IPS-20b (cell line): ENCODE measurements at regions not wholly inside any gene's neighbourhood (a gene's known extent, or its start where the extent isn't known, plus 50 kb on each side); places are given as distances from the start of the nearest gene placed in this dataset.

Experiments
- H3K27ac ChIP-seq: one replicate; pipeline ENCODE4 v1.5.1; 2013; ENCODE audit warnings: low read length
- H3K27me3 ChIP-seq: 2 replicates; pipeline ENCODE4 v1.6.1; 2013; ENCODE audit warnings: mild to moderate bottlenecking, low read length, inconsistent platforms; ENCODE audit not compliant: insufficient read depth
- H3K36me3 ChIP-seq: 2 replicates; pipeline ENCODE4 v1.6.1; 2013; ENCODE audit warnings: low read depth, mild to moderate bottlenecking, inconsistent platforms, low read length, moderate library complexity; ENCODE audit not compliant: insufficient read depth
- H3K4me1 ChIP-seq: 2 replicates; pipeline ENCODE4 v1.6.1; 2013; ENCODE audit warnings: mild to moderate bottlenecking, control low read depth, inconsistent platforms, low read length, moderate library complexity; ENCODE audit not compliant: insufficient read depth
- H3K4me3 ChIP-seq: 2 replicates; pipeline ENCODE4 v1.5.1; 2013; ENCODE audit warnings: mild to moderate bottlenecking, low read length, inconsistent platforms
- H3K9ac ChIP-seq: 2 replicates; pipeline ENCODE4 v1.6.1; 2013; ENCODE audit warnings: low read depth, mild to moderate bottlenecking, inconsistent platforms, low read length, moderate library complexity
- H3K9me3 ChIP-seq: 2 replicates; pipeline ENCODE4 v1.6.1; 2013; ENCODE audit warnings: mild to moderate bottlenecking, low read depth, low read length, inconsistent platforms; ENCODE audit not compliant: insufficient read depth

DNA sequence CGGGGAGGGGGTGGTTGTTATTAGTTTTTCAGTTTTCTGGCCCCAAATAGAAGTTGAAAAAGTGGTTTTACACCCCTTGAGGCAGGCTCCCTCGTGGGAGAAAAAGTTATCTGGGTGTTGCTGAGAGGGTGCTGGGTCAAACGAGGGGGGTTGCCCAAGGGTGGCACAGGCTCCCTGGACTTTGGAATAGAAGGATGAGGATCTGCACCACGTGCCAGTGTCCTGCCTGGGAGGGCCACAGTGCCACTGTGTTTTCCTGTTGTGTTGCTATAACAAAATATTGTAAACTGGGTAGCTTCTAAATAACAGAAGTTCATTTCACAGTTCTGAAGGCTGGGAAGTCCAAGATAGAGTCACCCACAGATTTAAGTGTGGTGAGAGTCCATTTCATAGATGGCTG, 181.9 kb downstream of the CXCL12 start:
- Histone ChIP-seq H3K4me1 (peaks cover 9% of the 10 kb centered on the region; the same call in 1 of the 2 replicates), H3K4me3 (no peak overlapping the region), H3K27me3 (no peaks in the 10 kb centered on the region), H3K36me3 (no peaks in the 10 kb centered on the region), H3K9ac (no peak overlapping the region), H3K27ac (no peak overlapping the region), H3K9me3 (no peaks in the 10 kb centered on the region)

DNA sequence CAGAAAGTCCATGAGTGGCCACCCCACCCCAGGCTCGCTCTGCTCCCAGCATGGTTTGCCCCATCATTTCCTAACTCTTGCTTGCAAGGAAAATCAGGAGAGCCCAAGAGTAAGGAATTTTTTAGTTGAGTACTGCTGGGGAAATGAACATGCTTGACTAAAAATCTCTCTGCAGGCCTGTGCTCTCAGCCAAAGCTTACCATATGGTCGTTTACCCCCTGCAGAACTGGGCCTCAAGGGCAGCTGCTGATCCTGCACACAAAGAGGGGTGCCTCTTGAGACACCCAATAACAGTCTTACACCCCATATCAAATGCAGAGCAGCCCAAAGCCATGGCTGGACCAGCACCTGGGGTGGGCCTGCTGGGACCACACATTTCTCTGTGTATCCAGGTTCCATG, 183.2 kb downstream of the CXCL12 start:
- no peak overlapping the region for H3K9ac ChIP-seq
- no peaks in the 10 kb centered on the region for H3K36me3 ChIP-seq
- H3K27ac ChIP-seq, result no peak overlapping the region
- H3K9me3 ChIP-seq, result no peaks in the 10 kb centered on the region
- H3K4me1 ChIP-seq, result peaks cover 9% of the 10 kb centered on the region; the same call in 1 of the 2 replicates
- no peak overlapping the region for H3K4me3 ChIP-seq
- H3K27me3 ChIP-seq, result no peaks in the 10 kb centered on the region

DNA sequence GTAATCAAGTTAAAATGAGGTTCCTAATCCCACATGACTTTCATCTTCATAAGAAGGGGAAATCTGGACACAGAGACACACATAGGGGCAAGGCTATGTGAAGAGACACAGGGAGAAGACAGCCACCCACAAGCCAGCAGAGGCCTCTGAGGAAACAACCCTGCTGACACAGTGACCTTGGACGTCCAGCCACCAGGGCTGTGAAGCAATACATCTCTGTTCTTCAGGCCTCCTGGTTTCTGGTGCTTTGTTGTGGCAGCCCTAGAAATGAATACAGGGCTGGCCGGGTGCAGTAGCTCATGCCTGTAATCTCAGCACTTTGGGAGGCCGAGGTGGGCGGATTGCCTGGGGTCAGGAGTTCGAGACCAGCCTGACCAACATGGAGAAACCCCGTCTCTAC, 183.9 kb downstream of the CXCL12 start:
- H3K4me3 ChIP-seq, result no peak overlapping the region
- H3K9me3 ChIP-seq, result no peaks in the 10 kb centered on the region
- no peaks in the 10 kb centered on the region for H3K36me3 ChIP-seq
- no peak overlapping the region for H3K27ac ChIP-seq
- H3K27me3 ChIP-seq, result no peaks in the 10 kb centered on the region
- no peak overlapping the region for H3K9ac ChIP-seq
- peaks cover 9% of the 10 kb centered on the region; the same call in 1 of the 2 replicates for H3K4me1 ChIP-seq

DNA sequence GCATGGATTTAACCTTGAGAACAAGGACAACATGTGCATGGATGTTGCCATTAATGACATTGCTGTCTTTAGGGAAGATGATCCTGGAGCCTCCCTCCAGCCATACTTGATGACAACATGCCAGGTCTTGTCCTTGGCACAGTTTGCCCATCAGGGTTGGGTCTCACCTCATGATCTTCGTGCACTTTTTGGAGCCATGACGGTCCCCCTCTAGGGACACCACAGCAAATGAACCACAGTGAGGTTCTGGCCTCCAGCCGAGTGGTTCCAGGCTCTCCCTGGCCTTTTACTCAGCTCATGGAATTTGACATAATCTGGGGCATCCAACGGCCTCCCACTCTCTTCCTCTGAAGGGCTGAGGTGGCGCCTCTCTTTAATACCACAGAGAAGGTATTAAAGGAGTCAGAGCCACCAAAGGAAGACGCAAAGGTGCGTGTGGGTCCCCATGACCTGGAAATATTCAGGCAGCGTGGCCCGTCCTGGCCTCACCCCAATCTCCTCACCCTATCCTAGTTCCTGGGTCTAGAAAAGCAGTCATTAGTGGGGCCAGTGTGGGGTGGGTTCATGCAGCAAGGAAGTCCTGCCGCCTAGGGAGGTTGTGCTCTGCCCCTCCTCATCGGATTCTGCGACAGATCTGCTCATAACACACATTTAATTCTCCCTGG, 184.8 kb downstream of the CXCL12 start:
- H3K4me1 ChIP-seq, result peaks cover 3% of the 10 kb centered on the region; the same call in 1 of the 2 replicates
- no peak overlapping the region for H3K27ac ChIP-seq

GRCh38 chr10:44199267-44199666, 185.6 kb downstream of the CXCL12 start:
- H3K9ac ChIP-seq, result no peak overlapping the region
- no peaks in the 10 kb centered on the region for H3K9me3 ChIP-seq
- no peaks in the 10 kb centered on the region for H3K4me1 ChIP-seq
- no peaks in the 10 kb centered on the region for H3K27me3 ChIP-seq
- H3K4me3 ChIP-seq, result no peak overlapping the region
- no peak overlapping the region for H3K27ac ChIP-seq
- no peaks in the 10 kb centered on the region for H3K36me3 ChIP-seq

More for the DNA sequence above, 184.8 kb downstream of the CXCL12 start:
- no peaks in the 10 kb centered on the region for H3K9me3 ChIP-seq
- H3K36me3 ChIP-seq, result no peaks in the 10 kb centered on the region
- no peak overlapping the region for H3K9ac ChIP-seq
- H3K4me3 ChIP-seq, result no peak overlapping the region
- H3K27me3 ChIP-seq, result no peaks in the 10 kb centered on the region

- H3K9ac ChIP-seq, result no peak overlapping the region
- H3K27ac ChIP-seq, result no peak overlapping the region
- no peak overlapping the region for H3K4me3 ChIP-seq
- no peaks in the 10 kb centered on the region for H3K4me1 ChIP-seq
- no peaks in the 10 kb centered on the region for H3K9me3 ChIP-seq
- no peaks in the 10 kb centered on the region for H3K27me3 ChIP-seq
- H3K36me3 ChIP-seq, result no peaks in the 10 kb centered on the region
Observed at GRCh38 chr10:44198780-44199097, 186.2 kb downstream of the CXCL12 start.

GRCh38 chr10:44198096-44198779, 186.7 kb downstream of the CXCL12 start:
- no peak overlapping the region for H3K4me3 ChIP-seq
- no peaks in the 10 kb centered on the region for H3K9me3 ChIP-seq
- no peaks in the 10 kb centered on the region for H3K36me3 ChIP-seq
- H3K9ac ChIP-seq, result no peak overlapping the region
- no peaks in the 10 kb centered on the region for H3K27me3 ChIP-seq
- H3K4me1 ChIP-seq, result no peaks in the 10 kb centered on the region
- no peak overlapping the region for H3K27ac ChIP-seq

DNA sequence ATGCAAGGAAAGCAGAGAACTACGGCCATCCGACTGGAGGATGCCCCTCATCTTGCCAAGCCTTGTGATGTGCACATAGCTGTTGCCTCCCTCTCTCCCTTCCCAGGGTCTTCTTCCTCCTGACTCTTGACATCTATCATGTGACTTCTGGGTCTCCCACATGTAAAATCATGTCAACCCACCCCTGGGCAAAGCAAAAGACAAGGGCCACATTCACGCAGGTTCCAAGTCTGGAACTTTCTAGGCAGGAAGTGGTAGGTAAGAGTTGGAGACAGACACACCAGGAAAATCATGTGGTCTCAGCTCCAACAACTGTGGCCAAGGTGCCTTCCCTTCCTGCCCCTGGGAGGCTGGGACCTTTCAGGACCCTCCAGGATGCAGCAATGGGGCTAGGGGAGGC, 187.3 kb downstream of the CXCL12 start:
- Histone ChIP-seq H3K27me3 (no peaks in the 10 kb centered on the region), H3K9me3 (no peaks in the 10 kb centered on the region), H3K36me3 (no peaks in the 10 kb centered on the region), H3K4me1 (no peaks in the 10 kb centered on the region), H3K27ac (no peak overlapping the region), H3K4me3 (no peak overlapping the region), H3K9ac (no peak overlapping the region)

GRCh38 chr10:44196336-44196735, 188.6 kb downstream of the CXCL12 start:
- Histone ChIP-seq H3K27ac (no peak overlapping the region), H3K4me1 (no peaks in the 10 kb centered on the region), H3K4me3 (no peak overlapping the region), H3K36me3 (no peaks in the 10 kb centered on the region), H3K27me3 (no peaks in the 10 kb centered on the region), H3K9ac (no peak overlapping the region), H3K9me3 (no peaks in the 10 kb centered on the region; the same call in 1 of the 2 replicates)

GRCh38 chr10:44196008-44196320, 188.9 kb downstream of the CXCL12 start:
- no peak overlapping the region for H3K27ac ChIP-seq
- H3K36me3 ChIP-seq, result no peaks in the 10 kb centered on the region
- H3K9ac ChIP-seq, result no peak overlapping the region
- no peak overlapping the region for H3K4me3 ChIP-seq
- H3K27me3 ChIP-seq, result no peaks in the 10 kb centered on the region
- H3K9me3 ChIP-seq, result no peaks in the 10 kb centered on the region; the same call in none of the 2 replicates
- no peaks in the 10 kb centered on the region for H3K4me1 ChIP-seq

- Histone ChIP-seq H3K4me1 (no peaks in the 10 kb centered on the region), H3K27me3 (no peaks in the 10 kb centered on the region), H3K4me3 (no peak overlapping the region), H3K9me3 (peaks cover 5% of the 10 kb centered on the region), H3K36me3 (no peaks in the 10 kb centered on the region), H3K27ac (no peak overlapping the region), H3K9ac (no peak overlapping the region)
Observed at GRCh38 chr10:44195112-44196007, 189.5 kb downstream of the CXCL12 start.

- Histone ChIP-seq H3K4me3 (no peak overlapping the region), H3K9me3 (peaks cover 5% of the 10 kb centered on the region), H3K36me3 (no peaks in the 10 kb centered on the region), H3K4me1 (no peaks in the 10 kb centered on the region), H3K9ac (no peak overlapping the region), H3K27ac (no peak overlapping the region), H3K27me3 (no peaks in the 10 kb centered on the region)
Observed at GRCh38 chr10:44194435-44194834, 190.5 kb downstream of the CXCL12 start.
